A673 (cell line): ENCODE measurements at regions not wholly inside any gene's neighbourhood (a gene's known extent, or its start where the extent isn't known, plus 50 kb on each side); places are given as distances from the start of the nearest gene placed in this dataset.
A peak's percentile ranks its signal among the peaks of the same experiment; 100 is the strongest.

Experiments
- BruUV-seq: library from RNA; stranded (reverse); fragments of 400-500 nt; replicated peaks from 2 replicates; lab custom pipeline; 2021; lab: Mats Ljungman, UMichigan
- CTCF ChIA-PET: fragments of 300-600 bp; sonication (Branson Sonifier 250); formaldehyde crosslinking; loops from one replicate; lab custom pipeline; 2022; ENCODE audit warnings: antibody characterized with exemption; lab: Charles Lee
- POLR2A ChIA-PET: fragments of 300-600 bp; sonication (Branson Sonifier 250); formaldehyde crosslinking; loops from one replicate; lab custom pipeline; 2022; ENCODE audit warnings: antibody characterized with exemption; ENCODE audit not compliant: low non-redundant PET; lab: Charles Lee
- DNase-seq: peaks from one replicate; pipeline ENCODE4 v3.0.0-alpha.2; 2015; ENCODE audit warnings: low spot score
- H3K27ac ChIP-seq: fragments of 200-600 bp; sonication (generic); 2 replicates; pipeline ENCODE4 v1.5.1; 2016; ENCODE audit warnings: mixed run types, low read depth, mild to moderate bottlenecking, mixed read lengths, antibody characterized with exemption, low read length; ENCODE audit not compliant: poor library complexity, severe bottlenecking
- H3K27me3 ChIP-seq: fragments of 200-600 bp; sonication (generic); replicated peaks from 2 replicates; pipeline ENCODE4 v1.6.1; 2017; ENCODE audit warnings: mixed run types, low read depth, mild to moderate bottlenecking, mixed read lengths, antibody characterized with exemption, low read length; ENCODE audit not compliant: insufficient read depth, poor library complexity
- H3K36me3 ChIP-seq: fragments of 200-600 bp; sonication (generic); 2 replicates; pipeline ENCODE4 v1.6.1; 2016; ENCODE audit warnings: mixed run types, mild to moderate bottlenecking, mixed read lengths, antibody characterized with exemption, low read length; ENCODE audit not compliant: insufficient read depth, poor library complexity, severe bottlenecking
- H3K4me1 ChIP-seq: fragments of 200-600 bp; sonication (generic); 2 replicates; pipeline ENCODE4 v1.6.1; 2017; ENCODE audit warnings: mixed run types, mild to moderate bottlenecking, mixed read lengths, antibody characterized with exemption, low read length; ENCODE audit not compliant: insufficient read depth, poor library complexity, severe bottlenecking
- H3K4me3 ChIP-seq: fragments of 200-600 bp; sonication (generic); 2 replicates; pipeline ENCODE4 v1.5.1; 2016; ENCODE audit warnings: low read depth, mixed run types, mild to moderate bottlenecking, mixed read lengths, low read length; ENCODE audit not compliant: poor library complexity, severe bottlenecking
- H3K9me3 ChIP-seq: fragments of 200-600 bp; sonication (generic); 2 replicates; pipeline ENCODE4 v1.6.1; 2016; ENCODE audit warnings: mixed run types, low read depth, mild to moderate bottlenecking, mixed read lengths, antibody characterized with exemption, low read length; ENCODE audit not compliant: poor library complexity, severe bottlenecking
- EZH2 ChIP-seq: fragments of 200-600 bp; sonication (generic); IDR thresholded peaks from 2 replicates; pipeline ENCODE4 v1.6.1; 2017; ENCODE audit warnings: borderline replicate concordance, low read depth, mild to moderate bottlenecking, mixed read lengths, antibody characterized with exemption, low read length; ENCODE audit not compliant: poor library complexity, severe bottlenecking
- intact Hi-C: fragments of 100-400 bp; cut with micrococcal nuclease; formaldehyde crosslinking; loops from one replicate; pipeline ENCODE4 v1.10.0; 2022; ENCODE audit not compliant: unreplicated experiment
- TF ChIP-seq, protein P1 (sequence below): fragments of 300-800, 200-600 bp; sonication (generic); conservative IDR thresholded peaks from 2 replicates; pipeline ENCODE4 v1.5.1; 2017; ENCODE audit warnings: low read depth, mild to moderate bottlenecking, antibody characterized with exemption, low read length, moderate library complexity, mixed read lengths

DNA sequence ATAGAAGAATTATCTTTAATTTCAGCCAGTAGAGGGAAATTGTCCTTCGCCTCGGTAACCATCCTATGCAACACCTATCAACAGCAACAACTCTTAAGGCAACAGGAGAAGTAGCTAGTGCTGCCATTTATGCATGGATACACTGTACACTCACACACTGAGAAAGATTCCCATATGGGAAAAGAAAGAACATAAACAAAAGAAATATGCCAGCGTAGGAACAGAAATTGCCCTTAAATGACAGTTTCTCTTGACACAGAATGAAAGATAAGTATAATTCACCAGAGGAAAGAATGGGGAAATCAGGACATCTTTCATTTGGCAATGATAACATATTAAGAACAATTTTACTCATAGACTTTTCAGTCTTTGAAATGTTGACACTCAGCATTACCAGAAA is 466.9 kb downstream of the BCAT1 start:
- POLR2A ChIA-PET: no interaction called here
- TF ChIP-seq EZH2: no peak
- TF ChIP-seq, protein P1, sequence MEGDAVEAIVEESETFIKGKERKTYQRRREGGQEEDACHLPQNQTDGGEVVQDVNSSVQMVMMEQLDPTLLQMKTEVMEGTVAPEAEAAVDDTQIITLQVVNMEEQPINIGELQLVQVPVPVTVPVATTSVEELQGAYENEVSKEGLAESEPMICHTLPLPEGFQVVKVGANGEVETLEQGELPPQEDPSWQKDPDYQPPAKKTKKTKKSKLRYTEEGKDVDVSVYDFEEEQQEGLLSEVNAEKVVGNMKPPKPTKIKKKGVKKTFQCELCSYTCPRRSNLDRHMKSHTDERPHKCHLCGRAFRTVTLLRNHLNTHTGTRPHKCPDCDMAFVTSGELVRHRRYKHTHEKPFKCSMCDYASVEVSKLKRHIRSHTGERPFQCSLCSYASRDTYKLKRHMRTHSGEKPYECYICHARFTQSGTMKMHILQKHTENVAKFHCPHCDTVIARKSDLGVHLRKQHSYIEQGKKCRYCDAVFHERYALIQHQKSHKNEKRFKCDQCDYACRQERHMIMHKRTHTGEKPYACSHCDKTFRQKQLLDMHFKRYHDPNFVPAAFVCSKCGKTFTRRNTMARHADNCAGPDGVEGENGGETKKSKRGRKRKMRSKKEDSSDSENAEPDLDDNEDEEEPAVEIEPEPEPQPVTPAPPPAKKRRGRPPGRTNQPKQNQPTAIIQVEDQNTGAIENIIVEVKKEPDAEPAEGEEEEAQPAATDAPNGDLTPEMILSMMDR: no peak
- Histone ChIP-seq H3K4me1 (peaks cover 7% of the 10 kb centered on the region), H3K27ac (no peak overlapping the region), H3K9me3 (no peaks in the 10 kb centered on the region), H3K36me3 (no peaks in the 10 kb centered on the region), H3K27me3 (no peaks in the 10 kb centered on the region), H3K4me3 (no peak overlapping the region)
- BruUV-seq: no TSS peak
- CTCF ChIA-PET: no interaction called here
- no peak for DNase-seq
- intact Hi-C loops: no loop called here

DNA sequence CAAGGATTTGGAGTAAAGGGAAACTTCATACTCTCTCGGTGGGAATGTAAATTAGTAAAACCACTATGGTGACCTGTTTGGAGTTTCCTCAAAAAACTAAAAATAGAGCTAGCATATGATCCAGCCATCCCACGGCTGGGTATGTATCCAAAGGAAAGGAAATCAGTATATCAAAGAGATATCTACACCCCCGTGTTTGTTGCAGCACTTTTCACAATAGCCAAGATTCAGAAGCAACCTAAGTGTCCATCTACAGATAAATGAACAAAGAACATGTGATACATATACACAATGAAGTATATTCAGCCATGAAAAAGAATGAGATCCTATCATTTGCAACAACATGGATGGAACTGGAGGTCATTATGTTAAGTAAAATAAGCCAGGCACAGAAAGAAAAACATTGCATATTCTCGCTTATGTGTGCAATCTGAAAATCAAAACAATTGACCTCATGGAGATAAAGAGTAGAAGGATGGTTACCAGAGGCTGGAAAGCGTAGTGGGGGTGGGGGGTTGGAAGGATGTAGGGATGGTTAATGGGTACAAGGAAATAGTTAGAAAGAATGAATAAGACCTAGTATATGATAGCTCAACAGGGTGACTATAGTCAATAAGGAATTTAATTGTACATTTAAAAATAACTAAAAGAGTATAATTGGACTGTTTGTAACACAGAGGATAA is 468.0 kb downstream of the BCAT1 start:
- H3K27me3 ChIP-seq: no peaks in the 10 kb centered on the region
- intact Hi-C loops: no loop called here
- TF ChIP-seq, protein P1: no peak
- no peak for TF ChIP-seq EZH2
- no peaks in the 10 kb centered on the region for H3K36me3 ChIP-seq
- ChIA-PET CTCF (no interaction called here), POLR2A (no interaction called here)
- no peaks in the 10 kb centered on the region for H3K9me3 ChIP-seq
- no peak for DNase-seq
- H3K27ac ChIP-seq: no peak overlapping the region
- no TSS peak for BruUV-seq
- peaks cover 7% of the 10 kb centered on the region for H3K4me1 ChIP-seq
- H3K4me3 ChIP-seq: no peak overlapping the region

DNA sequence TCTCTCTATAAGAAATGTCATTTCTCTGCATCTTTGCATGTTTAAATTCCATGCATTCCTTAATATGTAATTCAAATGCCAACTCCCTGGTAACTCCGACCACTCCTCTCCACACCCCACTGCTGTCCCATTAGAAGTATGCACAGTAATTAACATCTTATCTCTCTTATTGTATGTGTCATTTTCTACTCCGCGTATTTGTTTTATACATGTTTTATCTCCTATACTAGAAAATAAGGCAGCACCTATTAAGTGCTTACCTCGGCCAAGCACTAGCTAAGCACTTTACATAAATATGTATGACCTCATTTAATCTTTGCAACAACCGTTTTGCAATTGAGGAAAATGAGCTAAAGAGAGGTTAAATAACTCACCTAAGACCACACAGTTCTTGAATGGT is 469.8 kb downstream of the BCAT1 start:
- Histone ChIP-seq H3K9me3 (no peaks in the 10 kb centered on the region), H3K27me3 (no peaks in the 10 kb centered on the region), H3K4me3 (no peak overlapping the region), H3K27ac (no peak overlapping the region), H3K4me1 (peaks cover 6% of the 10 kb centered on the region), H3K36me3 (no peaks in the 10 kb centered on the region)
- ChIA-PET POLR2A (no interaction called here), CTCF (no interaction called here)
- no peak for TF ChIP-seq EZH2
- peak; percentile 17 for DNase-seq
- intact Hi-C loops: no loop called here
- no TSS peak for BruUV-seq

DNA sequence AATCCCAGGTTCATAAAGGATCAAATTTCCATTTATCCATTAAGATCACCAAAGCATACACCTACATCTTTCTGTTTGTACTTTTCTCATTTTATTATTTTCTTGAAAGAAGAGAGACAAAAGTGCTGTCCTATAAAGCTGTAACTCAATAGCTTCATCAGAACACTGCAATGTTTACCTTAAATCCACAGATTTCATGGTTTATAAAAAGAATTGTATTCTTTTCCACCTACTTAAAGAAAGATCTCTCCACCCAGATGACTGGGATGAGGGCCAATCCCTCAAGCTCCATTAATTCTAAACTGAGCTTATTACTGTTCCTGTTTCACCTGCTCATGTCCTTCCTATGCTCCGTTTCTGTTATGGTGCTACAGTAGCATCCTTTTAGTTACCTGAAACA is 470.6 kb downstream of the BCAT1 start:
- BruUV-seq: no TSS peak
- DNase-seq: no peak
- ChIA-PET CTCF (no interaction called here), POLR2A (interaction anchor here (0.5 to 0.6 kb wide), 2 partner anchors 170 to 371 kb away, joined by 3 read pairs; no protein-coding TSS in a partner anchor)
- Histone ChIP-seq H3K4me3 (no peak overlapping the region), H3K9me3 (no peaks in the 10 kb centered on the region), H3K4me1 (no peaks in the 10 kb centered on the region), H3K27ac (no peak overlapping the region), H3K36me3 (no peaks in the 10 kb centered on the region), H3K27me3 (no peaks in the 10 kb centered on the region)
- no peak for TF ChIP-seq EZH2
- TF ChIP-seq, protein P1: no peak
- intact Hi-C loops: no loop called here
